Suprapubic skin (tissue), 4 donors: ENCODE measurements at regions not wholly inside any gene's neighbourhood (a gene's known extent, or its start where the extent isn't known, plus 50 kb on each side); places are given as distances from the start of the nearest gene placed in this dataset.

ENCODE experiments used
- DNase-seq, 2 donors: peaks; one replicate each; pipeline ENCODE4 v3.0.0-alpha.2; 2019; ENCODE audit warnings: low spot score in 2 of 2
- H3K27ac ChIP-seq: fragments of 200-600 bp; sonication (generic); one replicate; pipeline ENCODE4 v1.5.1; 2019
- H3K27me3 ChIP-seq: fragments of 200-600 bp; sonication (generic); one replicate; pipeline ENCODE4 v1.5.1; 2019
- H3K36me3 ChIP-seq: fragments of 200-600 bp; sonication (generic); one replicate; pipeline ENCODE4 v1.5.1; 2019
- H3K4me1 ChIP-seq: fragments of 200-600 bp; sonication (generic); one replicate; pipeline ENCODE4 v1.5.1; 2019
- H3K4me3 ChIP-seq: fragments of 200-600 bp; sonication (generic); one replicate; pipeline ENCODE4 v1.5.1; 2019; ENCODE audit warnings: mild to moderate bottlenecking
- H3K9me3 ChIP-seq: fragments of 200-600 bp; sonication (generic); one replicate; pipeline ENCODE4 v1.5.1; 2019
- CTCF ChIP-seq, 2 donors: fragments of 200-600 bp in 1 of 2; fragments of 450-650 bp in 1 of 2; sonication (generic) in 1 of 2; IDR thresholded peaks; one replicate each; pipeline ENCODE4 v1.5.1; 2016 to 2019; ENCODE audit warnings: antibody characterized with exemption in 2 of 2, mild to moderate bottlenecking in 1 of 2, moderate library complexity in 1 of 2
- EP300 ChIP-seq: sonication (generic); formaldehyde crosslinking; IDR thresholded peaks from one replicate; pipeline ENCODE4 v1.6.1; 2017; ENCODE audit warnings: antibody characterized with exemption
- POLR2A ChIP-seq, 2 donors: fragments of 450-650 bp; IDR thresholded peaks; one replicate each; pipeline ENCODE4 v1.6.1; 2017; ENCODE audit warnings: antibody characterized with exemption in 2 of 2, mild to moderate bottlenecking in 2 of 2, moderate library complexity in 2 of 2
- POLR2AphosphoS5 ChIP-seq, 3 donors: sonication (generic); formaldehyde crosslinking; IDR thresholded peaks; one replicate each; pipeline ENCODE4 v1.6.1; 2017; ENCODE audit warnings: antibody characterized with exemption in 3 of 3
- WGBS: methylation state at CpG from one replicate; pipeline ENCODE4 v1.1.5; 2018; 5-methylcytosine and 5-hydroxymethylcytosine counted together

- Histone ChIP-seq H3K27ac (no peak overlapping the region), H3K4me1 (peaks cover 8% of the 10 kb centered on the region), H3K36me3 (no peaks in the 10 kb centered on the region), H3K27me3 (no peaks in the 10 kb centered on the region), H3K4me3 (no peak overlapping the region), H3K9me3 (no peaks in the 10 kb centered on the region)
- no peak for DNase-seq
- no peak for TF ChIP-seq EP300
- TF ChIP-seq CTCF (IDR thresholded peaks at IDR 0.05) = no peak
- no peak for TF ChIP-seq POLR2AphosphoS5 (IDR thresholded peaks at IDR 0.05)
- 100% methylated on average over 1 of the region's 1 CpG for WGBS
These were observed 338.3 kb upstream of the RGS6 start for GRCh38 chr14:71593966-71594365.

GRCh38 chr14:71594821-71595220 is 337.4 kb upstream of the RGS6 start:
- no peaks in the 10 kb centered on the region for H3K36me3 ChIP-seq
- H3K4me1 ChIP-seq = peaks cover 8% of the 10 kb centered on the region
- WGBS = 33% methylated on average over 3 of the region's 3 CpGs
- no peak overlapping the region for H3K4me3 ChIP-seq
- TF ChIP-seq EP300 = no peak
- H3K27me3 ChIP-seq = no peaks in the 10 kb centered on the region
- DNase-seq = no peak
- no peaks in the 10 kb centered on the region for H3K9me3 ChIP-seq
- H3K27ac ChIP-seq = no peak overlapping the region

DNA sequence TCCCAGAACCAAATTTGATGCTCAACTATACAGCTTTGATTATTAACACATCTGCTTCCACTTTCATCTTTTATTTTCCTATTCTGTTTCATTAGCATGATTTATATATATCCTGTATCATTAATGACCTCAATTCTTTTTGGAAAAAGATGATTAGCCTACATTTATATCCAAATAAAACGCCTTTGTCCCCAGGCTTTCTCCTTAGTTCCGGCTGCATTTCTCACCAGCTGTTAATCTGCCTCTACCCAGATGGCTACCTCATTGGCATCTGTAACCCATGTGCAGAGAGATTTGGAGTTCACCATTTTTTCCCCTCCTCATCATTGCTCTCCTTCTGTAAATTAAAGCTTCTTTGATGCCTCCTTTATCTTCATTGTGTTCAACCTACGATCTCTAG is 336.8 kb upstream of the RGS6 start:
- Histone ChIP-seq H3K27ac (no peak overlapping the region), H3K9me3 (peaks cover 6% of the 10 kb centered on the region), H3K4me1 (peaks cover 8% of the 10 kb centered on the region), H3K27me3 (no peaks in the 10 kb centered on the region), H3K4me3 (no peak overlapping the region), H3K36me3 (no peaks in the 10 kb centered on the region)
- no peak for TF ChIP-seq POLR2A (IDR thresholded peaks at IDR 0.05)
- no peak for TF ChIP-seq EP300
- no peak for TF ChIP-seq CTCF (IDR thresholded peaks at IDR 0.05)
- no peak for TF ChIP-seq POLR2AphosphoS5 (IDR thresholded peaks at IDR 0.05)
- DNase-seq = no peak
- WGBS = 80% methylated on average over 3 of the region's 3 CpGs

DNA sequence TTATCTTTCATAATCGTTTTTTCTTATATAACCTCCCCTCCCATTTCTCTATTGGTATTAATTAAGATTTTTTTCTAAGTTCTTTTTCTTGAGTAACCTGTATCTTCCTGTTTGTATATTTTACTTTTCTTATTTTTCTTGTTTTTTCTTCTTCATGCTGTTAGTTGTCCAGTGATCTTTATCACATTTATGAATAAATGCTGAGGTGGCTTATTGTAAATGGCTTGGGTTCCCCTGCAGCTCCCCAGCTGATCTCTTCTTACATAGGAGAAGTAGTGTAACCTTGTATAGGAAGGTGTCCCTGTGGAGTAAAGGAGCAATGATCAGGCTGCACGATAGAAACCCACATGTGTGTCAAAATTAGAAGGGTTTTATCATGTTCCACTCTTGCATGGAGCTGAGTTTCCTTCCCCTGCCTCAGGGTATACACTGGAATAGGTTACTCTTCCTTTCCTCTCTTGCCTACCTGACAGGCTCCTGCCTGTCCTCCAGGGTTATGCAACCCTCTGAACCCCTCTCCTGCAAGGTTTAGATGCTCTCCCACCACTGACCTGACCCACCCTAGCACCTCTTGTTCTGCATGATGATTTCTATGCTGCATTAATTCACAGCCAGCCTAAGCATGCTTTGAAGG is 334.8 kb upstream of the RGS6 start:
- Histone ChIP-seq H3K36me3 (no peaks in the 10 kb centered on the region), H3K27ac (no peak overlapping the region), H3K4me3 (no peak overlapping the region), H3K27me3 (no peaks in the 10 kb centered on the region), H3K4me1 (peaks cover 5% of the 10 kb centered on the region), H3K9me3 (peaks cover 11% of the 10 kb centered on the region)
- WGBS = 53% methylated on average over 2 of the region's 2 CpGs
- DNase-seq = no peak
- no peak for TF ChIP-seq CTCF (IDR thresholded peaks at IDR 0.05)
- no peak for TF ChIP-seq EP300
- TF ChIP-seq POLR2AphosphoS5 (IDR thresholded peaks at IDR 0.05) = no peak
- no peak for TF ChIP-seq POLR2A (IDR thresholded peaks at IDR 0.05)

- Histone ChIP-seq H3K36me3 (no peaks in the 10 kb centered on the region), H3K27ac (no peak overlapping the region), H3K27me3 (no peaks in the 10 kb centered on the region), H3K4me1 (peaks cover 5% of the 10 kb centered on the region), H3K9me3 (peaks cover 11% of the 10 kb centered on the region), H3K4me3 (no peak overlapping the region)
- WGBS = 80% methylated on average over 4 of the region's 4 CpGs
- no peak for DNase-seq
- TF ChIP-seq POLR2A (IDR thresholded peaks at IDR 0.05) = no peak
- no peak for TF ChIP-seq CTCF (IDR thresholded peaks at IDR 0.05)
- no peak for TF ChIP-seq POLR2AphosphoS5 (IDR thresholded peaks at IDR 0.05)
- no peak for TF ChIP-seq EP300
These were observed 334.1 kb upstream of the RGS6 start for GRCh38 chr14:71597955-71598660.
